NCI-H1694 treated with DMSO at 0.1 percent for 48 hours (cell line): ENCODE measurements at regions not wholly inside any gene's neighbourhood (a gene's known extent, or its start where the extent isn't known, plus 50 kb on each side); places are given as distances from the start of the nearest gene placed in this dataset.
"Not testable (repeated sequence)": the region's sequence is repeated elsewhere in the genome, so short reads cannot be mapped to it uniquely, and the experiment has no call there.

Source experiments
- DNase-seq: peaks from one replicate; lab custom pipeline; 2025; lab: John Stamatoyannopoulos, UW

GRCh38 chr15:99485153-99485961, 80.4 kb upstream of the MEF2A start:
- no peak for DNase-seq

GRCh38 chr15:99485992-99486370, 79.8 kb upstream of the MEF2A start:
- no peak for DNase-seq

GRCh38 chr15:99486371-99487336, 79.1 kb upstream of the MEF2A start:
- peak; percentile 84 for DNase-seq

- no peak for DNase-seq
These were observed 78.5 kb upstream of the MEF2A start for GRCh38 chr15:99487337-99487730.

- DNase-seq: no peak
These were observed 73.5 kb upstream of the MEF2A start for GRCh38 chr15:99492275-99492674.

- DNase-seq: no peak
These were observed 73.1 kb upstream of the MEF2A start for GRCh38 chr15:99492716-99493115.

- DNase-seq: no peak
These were observed 72.3 kb upstream of the MEF2A start for GRCh38 chr15:99493461-99493860.

GRCh38 chr15:99494536-99495233, 71.1 kb upstream of the MEF2A start:
- DNase-seq: not testable (repeated sequence)

- no peak for DNase-seq
These were observed 70.1 kb upstream of the MEF2A start for GRCh38 chr15:99495430-99496301.

- no peak for DNase-seq
These were observed 69.5 kb upstream of the MEF2A start for GRCh38 chr15:99496302-99496629.

- no peak for DNase-seq
These were observed 63.6 kb upstream of the MEF2A start for GRCh38 chr15:99502182-99502581.

- no peak for DNase-seq
These were observed 63.1 kb upstream of the MEF2A start for GRCh38 chr15:99502661-99503060.

GRCh38 chr15:99503411-99503810, 62.4 kb upstream of the MEF2A start:
- no peak for DNase-seq

GRCh38 chr15:99504071-99504822, 61.5 kb upstream of the MEF2A start:
- no peak for DNase-seq

- DNase-seq: no peak
These were observed 60.8 kb upstream of the MEF2A start for GRCh38 chr15:99504823-99505551.

- DNase-seq: no peak
These were observed 59.4 kb upstream of the MEF2A start for GRCh38 chr15:99506399-99506798.

- DNase-seq: no peak
These were observed 58.7 kb upstream of the MEF2A start for GRCh38 chr15:99507016-99507503.

- DNase-seq: peak; percentile 56
These were observed 58.1 kb upstream of the MEF2A start for GRCh38 chr15:99507504-99508310.

GRCh38 chr15:99508311-99508645, 57.5 kb upstream of the MEF2A start:
- DNase-seq: no peak
